ENCODE measurements at regions not wholly inside any gene's neighbourhood (a gene's known extent, or its start where the extent isn't known, plus 50 kb on each side); places are given as distances from the start of the nearest gene placed in this dataset.
"Not testable (repeated sequence)": the region's sequence is repeated elsewhere in the genome, so short reads cannot be mapped to it uniquely, and the experiment has no call there.

GRCh38 chr12:124658302-124658701 is 90.9 kb upstream of the NCOR2 start:
- CTCF ChIA-PET: no interaction called here

GRCh38 chr12:124656947-124657434 is 89.6 kb upstream of the NCOR2 start:
- POLR2A ChIA-PET: no interaction called here
- CTCF ChIA-PET: no interaction called here

More at GRCh38 chr12:124658302-124658701, 90.9 kb upstream of the NCOR2 start:
- POLR2A ChIA-PET: no interaction called here

- POLR2A ChIA-PET: no interaction called here
- CTCF ChIA-PET: no interaction called here
These were observed 88.5 kb upstream of the NCOR2 start for GRCh38 chr12:124655698-124656516.

- ChIA-PET POLR2A (no interaction called here), CTCF (no interaction called here)
These were observed 87.8 kb upstream of the NCOR2 start for GRCh38 chr12:124655048-124655697.

- ChIA-PET POLR2A (no interaction called here), CTCF (no interaction called here)
These were observed 87.2 kb upstream of the NCOR2 start for GRCh38 chr12:124654666-124655047.

- ChIA-PET CTCF (no interaction called here), POLR2A (no interaction called here)
These were observed 85.9 kb upstream of the NCOR2 start for GRCh38 chr12:124653169-124653931.

- POLR2A ChIA-PET: no interaction called here
- CTCF ChIA-PET: no interaction called here
These were observed 85.2 kb upstream of the NCOR2 start for GRCh38 chr12:124652661-124653060.

GRCh38 chr12:124651516-124652273 is 84.3 kb upstream of the NCOR2 start:
- POLR2A ChIA-PET: no interaction called here
- CTCF ChIA-PET: no interaction called here

- CTCF ChIA-PET: no interaction called here
- POLR2A ChIA-PET: no interaction called here
These were observed 83.5 kb upstream of the NCOR2 start for GRCh38 chr12:124650912-124651311.

- POLR2A ChIA-PET: no interaction called here
- CTCF ChIA-PET: no interaction called here
These were observed 81.4 kb upstream of the NCOR2 start for GRCh38 chr12:124648710-124649384.

- POLR2A ChIA-PET: no interaction called here
- CTCF ChIA-PET: interaction anchor here (0.8 kb wide), 1 partner anchor 484 kb away, joined by 3 read pairs; no protein-coding TSS in a partner anchor
These were observed 79.9 kb upstream of the NCOR2 start for GRCh38 chr12:124647316-124647715.

GRCh38 chr12:124646385-124647230 is 79.2 kb upstream of the NCOR2 start:
- CTCF ChIA-PET: no interaction called here
- POLR2A ChIA-PET: no interaction called here

- CTCF ChIA-PET: no interaction called here
- POLR2A ChIA-PET: no interaction called here
These were observed 78.3 kb upstream of the NCOR2 start for GRCh38 chr12:124645530-124646244.

- CTCF ChIA-PET: interaction anchor here (0.7 kb wide), 1 partner anchor 387 kb away, joined by 3 read pairs; no protein-coding TSS in a partner anchor
- POLR2A ChIA-PET: not testable (repeated sequence)
These were observed 76.4 kb upstream of the NCOR2 start for GRCh38 chr12:124643768-124644167.

- POLR2A ChIA-PET: no interaction called here
- CTCF ChIA-PET: interaction anchor here (0.6 kb wide), 1 partner anchor 24 kb away, joined by 3 read pairs; no protein-coding TSS in a partner anchor
These were observed 74.7 kb upstream of the NCOR2 start for GRCh38 chr12:124642105-124642504.

GRCh38 chr12:124641591-124641990 is 74.2 kb upstream of the NCOR2 start:
- ChIA-PET POLR2A (no interaction called here), CTCF (no interaction called here)

- ChIA-PET CTCF (interaction anchor here (1.1 kb wide), 1 partner anchor 128 kb away, joined by 3 read pairs; no protein-coding TSS in a partner anchor), POLR2A (no interaction called here)
These were observed 72.6 kb upstream of the NCOR2 start for GRCh38 chr12:124640056-124640455.
